ENCODE measurements at regions not wholly inside any gene's neighbourhood (a gene's known extent, or its start where the extent isn't known, plus 50 kb on each side); places are given as distances from the start of the nearest gene placed in this dataset.

DNA sequence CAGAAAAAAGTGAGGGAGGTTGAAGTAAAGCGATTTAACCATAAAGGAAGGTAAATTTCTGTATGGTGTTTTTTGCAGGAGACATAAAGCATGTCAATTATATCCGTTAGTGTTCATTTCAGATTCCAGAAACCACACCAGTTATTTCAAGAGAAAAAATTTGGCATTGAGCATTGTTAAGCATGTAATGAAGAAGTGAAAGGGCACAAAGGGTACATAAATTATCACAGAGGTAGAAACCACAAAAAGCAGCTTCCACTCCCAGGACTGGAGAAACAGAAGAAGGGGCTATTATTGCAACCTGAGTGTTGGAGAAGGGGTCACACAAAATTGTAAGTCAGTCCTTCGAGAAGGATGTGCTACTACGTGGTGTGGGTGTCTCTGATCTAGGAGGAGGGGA, 72.2 kb upstream of the DACH1 start:
- no peaks in the 10 kb centered on the region for H3K4me1 ChIP-seq (replicated peaks)
- no peaks in the 10 kb centered on the region for H3K9me3 ChIP-seq (replicated peaks)
- H3K4me3 ChIP-seq = no peak overlapping the region
- H3K36me3 ChIP-seq = no peaks in the 10 kb centered on the region
- H3K27me3 ChIP-seq (replicated peaks) = no peaks in the 10 kb centered on the region
- no peak for DNase-seq (ENCODE audit: low read depth in 1 of 2, low spot score in 2 of 2)
- no peak overlapping the region for H3K27ac ChIP-seq

DNA sequence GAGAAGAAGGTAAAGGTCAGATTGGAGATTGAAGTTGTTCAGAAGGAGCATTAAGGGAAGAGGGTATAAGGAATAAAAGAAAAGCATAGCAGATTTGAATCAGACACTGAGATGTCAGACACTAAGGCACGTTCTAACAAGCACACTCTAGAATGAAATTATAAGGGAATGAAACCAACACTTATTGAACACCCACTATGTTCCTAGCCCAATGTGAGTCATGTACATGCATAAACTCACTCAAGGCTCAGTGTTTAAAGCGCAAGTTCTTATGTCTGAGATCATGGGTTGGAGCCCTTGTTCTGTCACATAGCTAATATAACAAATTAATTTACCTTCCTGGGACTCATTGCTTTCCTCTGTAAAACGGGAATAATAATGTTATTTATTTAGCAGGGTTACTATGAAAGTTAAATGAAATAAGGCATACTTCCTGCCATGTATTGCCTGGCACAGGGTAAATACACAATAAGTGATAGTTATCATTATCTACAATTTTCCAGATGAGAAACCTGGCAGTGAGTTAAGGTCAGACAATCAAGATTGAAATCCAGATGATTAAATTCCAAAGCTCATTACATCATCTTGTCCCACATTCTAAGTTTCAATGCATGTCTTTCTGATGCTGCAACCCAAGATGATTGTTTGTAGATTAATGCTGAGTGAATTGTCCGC, 68.3 kb upstream of the DACH1 start:
- no peak overlapping the region for H3K4me3 ChIP-seq
- H3K36me3 ChIP-seq = no peaks in the 10 kb centered on the region
- no peak overlapping the region for H3K27ac ChIP-seq
- no peak for DNase-seq (ENCODE audit: low read depth in 1 of 2, low spot score in 2 of 2)
- H3K27me3 ChIP-seq (replicated peaks) = no peaks in the 10 kb centered on the region
- H3K9me3 ChIP-seq (replicated peaks) = no peaks in the 10 kb centered on the region
- no peaks in the 10 kb centered on the region for H3K4me1 ChIP-seq (replicated peaks)

DNA sequence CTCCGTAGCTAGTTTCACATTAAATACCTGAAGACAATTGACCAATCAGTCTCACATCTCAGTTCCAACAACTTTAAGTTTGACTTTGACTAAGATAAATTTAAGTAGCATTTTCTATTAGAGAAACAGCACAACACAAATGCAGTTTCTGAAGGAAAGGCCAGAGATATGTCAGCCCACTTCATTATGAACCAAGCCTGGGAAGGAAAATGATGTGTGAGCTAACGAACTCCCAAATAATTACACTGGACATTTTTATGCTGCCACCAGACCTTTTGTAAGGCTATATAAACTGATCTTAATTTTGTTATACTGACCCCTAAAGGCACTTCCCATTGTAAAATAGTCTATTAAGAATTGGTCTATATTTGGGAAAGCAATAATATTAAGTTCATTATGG, 57.9 kb upstream of the DACH1 start:
- H3K4me1 ChIP-seq (replicated peaks) = no peaks in the 10 kb centered on the region
- no peaks in the 10 kb centered on the region for H3K9me3 ChIP-seq (replicated peaks)
- H3K27ac ChIP-seq = no peak overlapping the region
- H3K27me3 ChIP-seq (replicated peaks) = no peaks in the 10 kb centered on the region
- H3K36me3 ChIP-seq = no peaks in the 10 kb centered on the region
- no peak overlapping the region for H3K4me3 ChIP-seq
- DNase-seq (ENCODE audit: low read depth in 1 of 2, low spot score in 2 of 2) = no peak

DNA sequence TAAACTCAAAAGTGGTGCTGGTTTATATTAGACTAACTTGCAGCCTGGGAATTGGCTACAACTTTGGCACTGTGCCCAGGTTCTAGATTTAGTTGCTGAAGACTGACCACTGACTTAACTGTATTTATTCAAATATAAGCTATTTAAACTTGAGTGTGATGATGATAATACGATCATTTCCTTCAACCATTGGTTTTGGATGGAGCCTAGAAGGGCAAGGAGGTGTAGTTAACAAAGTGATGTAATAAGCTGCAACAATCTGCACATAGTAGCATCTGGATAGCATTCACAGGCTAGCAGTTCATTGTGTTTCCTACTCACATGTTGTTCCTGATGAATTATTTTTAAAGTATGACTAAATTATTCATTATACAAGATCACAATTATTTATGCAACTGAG, 55.2 kb upstream of the DACH1 start:
- H3K9me3 ChIP-seq (replicated peaks) = no peaks in the 10 kb centered on the region
- H3K4me3 ChIP-seq = no peak overlapping the region
- DNase-seq (ENCODE audit: low read depth in 1 of 2, low spot score in 2 of 2) = no peak
- no peaks in the 10 kb centered on the region for H3K27me3 ChIP-seq (replicated peaks)
- no peaks in the 10 kb centered on the region for H3K4me1 ChIP-seq (replicated peaks)
- H3K27ac ChIP-seq = no peak overlapping the region
- H3K36me3 ChIP-seq = no peaks in the 10 kb centered on the region

Data from SJSA1 (cell line).